A673 (cell line): ENCODE measurements at regions not wholly inside any gene's neighbourhood (a gene's known extent, or its start where the extent isn't known, plus 50 kb on each side); places are given as distances from the start of the nearest gene placed in this dataset.

Experiments
- EZH2 ChIP-seq: fragments of 200-600 bp; sonication (generic); IDR thresholded peaks from 2 replicates; pipeline ENCODE4 v1.6.1; 2017; ENCODE audit warnings: borderline replicate concordance, low read depth, mild to moderate bottlenecking, mixed read lengths, antibody characterized with exemption, low read length; ENCODE audit not compliant: poor library complexity, severe bottlenecking
- TF ChIP-seq, protein P1 (sequence below): fragments of 300-800, 200-600 bp; sonication (generic); conservative IDR thresholded peaks from 2 replicates; pipeline ENCODE4 v1.5.1; 2017; ENCODE audit warnings: low read depth, mild to moderate bottlenecking, antibody characterized with exemption, low read length, moderate library complexity, mixed read lengths

DNA sequence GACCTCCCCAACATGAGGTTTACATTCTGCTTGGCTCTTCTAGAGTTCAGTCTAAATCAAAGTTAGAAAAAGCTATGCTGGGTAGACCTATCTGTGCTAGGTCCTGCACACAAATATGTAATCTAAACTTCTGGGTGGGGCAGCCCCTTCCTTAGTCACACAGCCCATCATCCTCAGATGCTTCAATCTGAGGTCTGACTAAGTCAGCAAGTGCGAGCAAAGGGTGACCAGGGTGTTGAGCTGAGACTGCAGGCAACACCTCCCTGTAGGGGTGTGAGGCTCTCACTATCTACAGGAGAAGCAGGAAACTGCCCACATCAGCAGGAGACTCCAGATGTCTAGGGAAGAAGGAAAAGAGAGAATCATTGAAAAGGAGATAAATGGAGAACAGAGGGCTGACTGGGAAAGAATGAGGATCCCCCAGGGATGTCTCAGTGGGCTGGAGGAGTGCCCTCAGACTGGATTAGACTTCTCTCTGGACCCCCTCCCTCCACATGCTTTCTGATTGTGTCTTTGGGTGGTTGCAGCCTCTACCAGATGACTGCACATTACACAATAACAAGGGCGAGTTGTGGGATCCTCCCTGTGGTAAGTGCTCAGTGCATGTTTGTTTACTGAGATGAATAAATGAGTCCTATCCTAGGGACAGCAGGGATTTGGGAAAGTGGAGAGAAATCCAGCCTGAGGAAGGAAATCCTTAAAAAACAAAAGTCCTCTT, 266.2 kb upstream of the PLET1 start:
- TF ChIP-seq, protein P1, sequence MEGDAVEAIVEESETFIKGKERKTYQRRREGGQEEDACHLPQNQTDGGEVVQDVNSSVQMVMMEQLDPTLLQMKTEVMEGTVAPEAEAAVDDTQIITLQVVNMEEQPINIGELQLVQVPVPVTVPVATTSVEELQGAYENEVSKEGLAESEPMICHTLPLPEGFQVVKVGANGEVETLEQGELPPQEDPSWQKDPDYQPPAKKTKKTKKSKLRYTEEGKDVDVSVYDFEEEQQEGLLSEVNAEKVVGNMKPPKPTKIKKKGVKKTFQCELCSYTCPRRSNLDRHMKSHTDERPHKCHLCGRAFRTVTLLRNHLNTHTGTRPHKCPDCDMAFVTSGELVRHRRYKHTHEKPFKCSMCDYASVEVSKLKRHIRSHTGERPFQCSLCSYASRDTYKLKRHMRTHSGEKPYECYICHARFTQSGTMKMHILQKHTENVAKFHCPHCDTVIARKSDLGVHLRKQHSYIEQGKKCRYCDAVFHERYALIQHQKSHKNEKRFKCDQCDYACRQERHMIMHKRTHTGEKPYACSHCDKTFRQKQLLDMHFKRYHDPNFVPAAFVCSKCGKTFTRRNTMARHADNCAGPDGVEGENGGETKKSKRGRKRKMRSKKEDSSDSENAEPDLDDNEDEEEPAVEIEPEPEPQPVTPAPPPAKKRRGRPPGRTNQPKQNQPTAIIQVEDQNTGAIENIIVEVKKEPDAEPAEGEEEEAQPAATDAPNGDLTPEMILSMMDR = no peak
- no peak for TF ChIP-seq EZH2
